ENCODE measurements at regions not wholly inside any gene's neighbourhood (a gene's known extent, or its start where the extent isn't known, plus 50 kb on each side); places are given as distances from the start of the nearest gene placed in this dataset.

DNA sequence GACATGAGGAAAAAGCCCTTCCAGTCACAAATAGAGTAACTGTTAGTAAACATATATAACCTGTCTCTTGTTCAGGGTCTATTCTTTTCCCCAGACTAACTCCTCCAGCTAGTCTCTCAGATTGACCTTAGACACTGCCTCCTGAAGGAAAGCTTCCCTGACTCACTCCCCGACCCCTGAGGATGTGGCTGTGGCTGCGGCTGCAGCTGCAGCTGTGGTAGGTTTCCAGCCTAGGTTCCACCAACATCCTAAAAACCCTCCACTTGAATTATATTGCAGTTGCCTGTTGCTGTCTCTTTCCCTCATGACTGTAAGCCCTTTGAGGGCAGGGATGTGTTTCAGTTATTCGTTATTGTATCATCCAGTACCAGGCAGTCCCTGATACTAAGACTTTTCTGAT, 132.9 kb upstream of the C1orf21 start:
- CTCF ChIA-PET, result interaction anchor here (1.1 kb wide), 1 partner anchor 12 kb away, joined by 3 read pairs; no protein-coding TSS in a partner anchor

More for the DNA sequence above, 132.9 kb upstream of the C1orf21 start:
- no peak overlapping the region for H3K4ac ChIP-seq (ENCODE audit: low read depth, low read length)
- no peak overlapping the region for H2AFZ ChIP-seq (replicated peaks; ENCODE audit: low read length, poor library complexity)
- H3K14ac ChIP-seq (replicated peaks; ENCODE audit: low read depth, low read length), result no peak overlapping the region
- H2BK20ac ChIP-seq (ENCODE audit: low read depth, low read length), result no peak overlapping the region
- no peaks in the 10 kb centered on the region for H3K36me3 ChIP-seq (ENCODE audit: control insufficient read depth, insufficient read depth, low read length)
- no peaks in the 10 kb centered on the region for H3K4me1 ChIP-seq (ENCODE audit: control insufficient read depth, insufficient read depth, low read length)
- intact Hi-C loops (cut with micrococcal nuclease) (no loop called here), in situ Hi-C loops (cut with MboI; ENCODE audit: low sequenced_read_pairs) (loop anchor here (5.0 kb wide), 1 partner anchor 48 kb away; no protein-coding TSS in a partner anchor), dilution Hi-C loops (cut with HindIII; ENCODE audit: low sequenced_read_pairs, unreplicated experiment) (no loop called here)
- H3K79me1 ChIP-seq (ENCODE audit: low read depth in 1 of 2, low read length in 2 of 2), result no peaks in the 10 kb centered on the region
- H3K9ac ChIP-seq (ENCODE audit: low read depth, low read length), result no peak overlapping the region
- no peak overlapping the region for H2BK15ac ChIP-seq (ENCODE audit: low read depth, low read length)
- WGBS, 2 experiments (ENCODE audit: extremely low coverage in 2 of 2, insufficient read length in 1 of 2), result no CpG with 5 or more reads among the region's 3 CpGs
- no peak overlapping the region for H2AK5ac ChIP-seq (ENCODE audit: low read depth, low read length)
- H3K23ac ChIP-seq (ENCODE audit: low read depth, low read length), result no peak overlapping the region
- ATAC-seq (ENCODE audit: low read depth) (no peak), DNase-seq (no peak)
- 0 out of 2 replicates have a peak, but pooled peaks cover 2% of the 10 kb centered on the region for H3K9me3 ChIP-seq (ENCODE audit: control insufficient read depth, insufficient read depth, low read length)
- TF ChIP-seq SMC3 (IDR thresholded peaks at IDR 0.05; ENCODE audit: low read depth, low read length), result no peak
- no peak for TF ChIP-seq USF2 (IDR thresholded peaks at IDR 0.05; ENCODE audit: low read depth, low read length)
- no peak for TF ChIP-seq MXI1 (IDR thresholded peaks at IDR 0.05; ENCODE audit: borderline replicate concordance, low read depth, low read length)
- TF ChIP-seq RFX5 (IDR thresholded peaks at IDR 0.05; ENCODE audit: low read depth, low read length), result no peak
- no peak overlapping the region for H4K91ac ChIP-seq (ENCODE audit: insufficient read depth, low read depth, low read length)
- H3K4me2 ChIP-seq (ENCODE audit: low read depth, low read length), result no peak overlapping the region
- no peak overlapping the region for H3K27ac ChIP-seq (ENCODE audit: insufficient read depth, low read length)
- H2AK9ac ChIP-seq (replicated peaks; ENCODE audit: low read depth, low read length, poor library complexity), result no peak overlapping the region
- no peak overlapping the region for H2BK120ac ChIP-seq (ENCODE audit: low read depth, low read length)
- no peak overlapping the region for H4K8ac ChIP-seq (ENCODE audit: low read depth in 2 of 2, low read length in 2 of 2)
- H3K18ac ChIP-seq (ENCODE audit: low read depth, low read length), result no peak overlapping the region
- no peak overlapping the region for H3K56ac ChIP-seq (ENCODE audit: extremely low read depth, insufficient read depth, low read length)
- H4K20me1 ChIP-seq (ENCODE audit: insufficient read depth, low read length), result no peaks in the 10 kb centered on the region
- H4K5ac ChIP-seq (ENCODE audit: low read depth, low read length), result no peak overlapping the region
- H3K27me3 ChIP-seq (ENCODE audit: control insufficient read depth, insufficient read depth, low read length), result peaks cover 25% of the 10 kb centered on the region
- no peak overlapping the region for H2BK5ac ChIP-seq (ENCODE audit: low read depth, low read length, poor library complexity, severe bottlenecking)
- H3K9me1 ChIP-seq (ENCODE audit: insufficient read depth, low read length), result no peaks in the 10 kb centered on the region
- H3K4me3 ChIP-seq (ENCODE audit: insufficient read depth, low read depth, low read length), result no peak overlapping the region
- POLR2A ChIA-PET (ENCODE audit: unreplicated experiment), result no interaction called here
- no TSS peak for BruUV-seq (replicated peaks)
